WTC11 (cell line): ENCODE measurements at regions not wholly inside any gene's neighbourhood (a gene's known extent, or its start where the extent isn't known, plus 50 kb on each side); places are given as distances from the start of the nearest gene placed in this dataset.

Experiments
- CTCF ChIP-seq: fragments of 200-600 bp; IDR thresholded peaks from 2 replicates; pipeline ENCODE4 v1.8.0; 2022; ENCODE audit warnings: antibody characterized with exemption
- ELF4 ChIP-seq: sonication (generic); formaldehyde crosslinking; IDR thresholded peaks from 2 replicates; pipeline ENCODE4 v1.8.1; 2022; ENCODE audit warnings: low read depth, mild to moderate bottlenecking, moderate library complexity, missing genetic modification reagents
- FOXK1 ChIP-seq: sonication (generic); formaldehyde crosslinking; IDR thresholded peaks from 2 replicates; pipeline ENCODE4 v1.8.0; 2022; ENCODE audit warnings: mild to moderate bottlenecking, moderate library complexity, missing genetic modification reagents
- TF ChIP-seq, protein P1 (sequence below): sonication (generic); formaldehyde crosslinking; IDR thresholded peaks from 2 replicates; pipeline ENCODE4 v1.8.1; 2023; ENCODE audit warnings: mild to moderate bottlenecking, missing genetic modification reagents, moderate library complexity

- no peak for TF ChIP-seq ELF4 (CRISPR knock-in tag)
- TF ChIP-seq FOXK1 (CRISPR knock-in tag): no peak
- TF ChIP-seq, protein P1, sequence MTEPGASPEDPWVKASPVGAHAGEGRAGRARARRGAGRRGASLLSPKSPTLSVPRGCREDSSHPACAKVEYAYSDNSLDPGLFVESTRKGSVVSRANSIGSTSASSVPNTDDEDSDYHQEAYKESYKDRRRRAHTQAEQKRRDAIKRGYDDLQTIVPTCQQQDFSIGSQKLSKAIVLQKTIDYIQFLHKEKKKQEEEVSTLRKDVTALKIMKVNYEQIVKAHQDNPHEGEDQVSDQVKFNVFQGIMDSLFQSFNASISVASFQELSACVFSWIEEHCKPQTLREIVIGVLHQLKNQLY (CRISPR knock-in tag): no peak
- no peak for TF ChIP-seq CTCF
Measured at GRCh38 chr7:69402696-69403095, 195.6 kb upstream of the AUTS2 start.
